ENCODE measurements at regions not wholly inside any gene's neighbourhood (a gene's known extent, or its start where the extent isn't known, plus 50 kb on each side); places are given as distances from the start of the nearest gene placed in this dataset.

DNA sequence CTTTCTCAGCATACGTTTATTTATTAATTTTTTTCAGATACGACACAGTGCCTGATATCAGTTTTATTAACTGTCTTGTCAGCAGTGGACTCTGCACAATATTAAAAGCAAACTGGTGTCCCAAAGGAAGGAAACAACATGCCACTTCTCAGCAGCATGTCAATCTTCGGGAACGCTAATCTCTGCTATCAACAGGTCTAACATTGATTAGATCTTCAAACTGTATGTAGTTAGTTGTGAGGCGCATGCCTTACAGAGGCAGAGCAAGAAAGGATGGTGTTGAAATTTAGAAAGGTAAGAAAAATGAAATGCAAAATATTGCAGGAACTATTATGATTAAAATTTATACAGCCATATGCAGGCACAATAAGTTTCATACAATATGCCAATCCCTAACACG is 233.7 kb upstream of the NDST3 start:
- no peak for FAIRE-seq
- TF ChIP-seq, protein P1, sequence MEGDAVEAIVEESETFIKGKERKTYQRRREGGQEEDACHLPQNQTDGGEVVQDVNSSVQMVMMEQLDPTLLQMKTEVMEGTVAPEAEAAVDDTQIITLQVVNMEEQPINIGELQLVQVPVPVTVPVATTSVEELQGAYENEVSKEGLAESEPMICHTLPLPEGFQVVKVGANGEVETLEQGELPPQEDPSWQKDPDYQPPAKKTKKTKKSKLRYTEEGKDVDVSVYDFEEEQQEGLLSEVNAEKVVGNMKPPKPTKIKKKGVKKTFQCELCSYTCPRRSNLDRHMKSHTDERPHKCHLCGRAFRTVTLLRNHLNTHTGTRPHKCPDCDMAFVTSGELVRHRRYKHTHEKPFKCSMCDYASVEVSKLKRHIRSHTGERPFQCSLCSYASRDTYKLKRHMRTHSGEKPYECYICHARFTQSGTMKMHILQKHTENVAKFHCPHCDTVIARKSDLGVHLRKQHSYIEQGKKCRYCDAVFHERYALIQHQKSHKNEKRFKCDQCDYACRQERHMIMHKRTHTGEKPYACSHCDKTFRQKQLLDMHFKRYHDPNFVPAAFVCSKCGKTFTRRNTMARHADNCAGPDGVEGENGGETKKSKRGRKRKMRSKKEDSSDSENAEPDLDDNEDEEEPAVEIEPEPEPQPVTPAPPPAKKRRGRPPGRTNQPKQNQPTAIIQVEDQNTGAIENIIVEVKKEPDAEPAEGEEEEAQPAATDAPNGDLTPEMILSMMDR (IDR thresholded peaks at IDR 0.05; ENCODE audit: insufficient read depth, low read length, severe bottlenecking) = no peak
- no peaks in the 10 kb centered on the region for H3K27me3 ChIP-seq (ENCODE audit: control insufficient read depth, insufficient read depth, low read length)

DNA sequence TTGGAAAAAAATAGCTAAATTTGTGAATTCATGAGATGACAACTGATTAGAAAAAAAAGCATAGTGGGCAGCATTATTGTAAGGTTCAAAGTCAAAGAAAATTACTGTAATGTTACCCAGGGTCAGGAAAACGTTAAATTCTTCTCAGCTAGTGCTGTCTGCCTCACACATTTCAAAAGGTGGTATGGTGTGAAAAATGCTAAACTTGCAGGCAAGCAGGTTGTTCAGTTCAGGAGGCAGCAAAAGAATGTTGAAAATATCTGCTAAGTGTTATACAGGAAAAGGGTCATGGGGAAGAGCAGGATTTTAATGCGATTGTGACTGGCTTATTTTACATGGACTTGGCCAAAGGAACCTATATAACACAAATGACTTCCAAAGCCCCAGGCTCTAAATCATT is 232.5 kb upstream of the NDST3 start:
- TF ChIP-seq, protein P1 (IDR thresholded peaks at IDR 0.05; ENCODE audit: insufficient read depth, low read length, severe bottlenecking) = no peak
- no peak overlapping the region for H3K4me3 ChIP-seq (ENCODE audit: low read depth, low read length)
- DNase-seq (ENCODE audit: low read depth) (no peak), FAIRE-seq (no peak)
- H3K36me3 ChIP-seq (ENCODE audit: control insufficient read depth, insufficient read depth, low read length) = no peaks in the 10 kb centered on the region
- H3K27me3 ChIP-seq (ENCODE audit: control insufficient read depth, insufficient read depth, low read length) = no peaks in the 10 kb centered on the region

More for the DNA sequence above, 233.7 kb upstream of the NDST3 start:
- H3K36me3 ChIP-seq (ENCODE audit: control insufficient read depth, insufficient read depth, low read length) = no peaks in the 10 kb centered on the region
- no peak for DNase-seq (ENCODE audit: low read depth)
- no peak overlapping the region for H3K4me3 ChIP-seq (ENCODE audit: low read depth, low read length)

DNA sequence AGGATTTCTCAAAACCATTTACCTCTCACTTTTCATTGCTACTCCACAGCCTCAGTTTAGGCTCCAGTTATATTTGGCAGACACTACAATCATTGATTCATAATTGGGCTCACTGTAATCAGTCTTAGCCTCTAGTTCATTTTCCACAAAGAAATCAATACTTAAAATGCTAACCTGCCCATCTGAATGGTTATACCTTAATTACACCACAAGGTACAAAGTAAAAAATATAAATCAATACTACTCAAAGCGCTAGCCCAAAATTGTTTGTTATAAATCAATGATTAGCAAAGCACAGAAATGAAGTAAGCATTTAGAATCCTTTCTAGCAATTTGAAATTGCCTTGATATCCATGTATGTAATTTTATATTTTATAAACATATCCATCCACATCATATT is 222.6 kb upstream of the NDST3 start:
- FAIRE-seq (no peak), DNase-seq (ENCODE audit: low read depth) (no peak)
- Histone ChIP-seq H3K4me3 (ENCODE audit: low read depth, low read length) (no peak overlapping the region), H3K36me3 (ENCODE audit: control insufficient read depth, insufficient read depth, low read length) (no peaks in the 10 kb centered on the region), H3K27me3 (ENCODE audit: control insufficient read depth, insufficient read depth, low read length) (no peaks in the 10 kb centered on the region)
- TF ChIP-seq, protein P1 (IDR thresholded peaks at IDR 0.05; ENCODE audit: insufficient read depth, low read length, severe bottlenecking) = no peak

DNA sequence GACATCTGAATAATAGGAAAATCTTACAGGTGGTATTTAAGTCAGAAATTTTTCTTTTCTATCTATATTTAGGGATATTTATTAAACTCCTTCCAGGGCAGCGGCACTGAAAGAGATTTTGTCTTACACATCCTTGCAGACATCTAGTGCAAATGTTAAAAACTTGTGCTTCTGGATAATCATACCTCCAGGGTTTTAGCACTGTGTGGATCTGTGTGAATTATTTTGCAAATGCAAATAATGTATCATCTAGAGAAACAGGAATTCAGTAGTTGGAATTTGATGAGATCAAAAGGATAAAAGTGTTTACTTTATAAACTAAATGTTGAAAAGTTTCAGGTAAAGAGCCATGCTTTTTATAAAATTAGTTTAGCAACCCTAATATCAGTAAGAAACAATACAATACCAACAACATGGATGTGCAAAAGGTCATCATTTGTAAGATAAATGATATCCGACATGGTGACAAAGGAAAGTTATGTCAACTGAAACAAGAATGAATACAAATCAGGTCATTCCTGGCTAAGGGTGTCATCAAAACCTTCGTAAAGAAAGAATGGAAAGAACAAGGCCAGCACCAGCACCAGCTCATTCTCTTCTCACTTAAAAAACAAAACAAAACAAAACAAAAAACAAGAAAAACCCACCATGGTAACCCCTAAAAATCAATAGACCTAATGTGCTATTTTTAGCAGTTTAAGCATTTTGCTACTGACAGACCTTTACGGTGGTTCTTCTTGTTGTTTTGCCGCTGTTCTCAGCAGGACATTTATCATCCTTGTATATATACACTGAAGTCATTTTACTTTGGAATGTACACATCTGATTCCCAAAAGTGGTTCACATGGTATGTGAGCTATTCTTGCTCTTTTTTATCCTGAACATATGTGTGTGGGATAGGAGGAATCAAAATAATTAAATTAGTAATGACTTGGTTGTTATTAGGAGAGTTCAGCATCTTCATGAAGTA is 219.7 kb upstream of the NDST3 start:
- FAIRE-seq (no peak), DNase-seq (ENCODE audit: low read depth) (no peak)
- no peak overlapping the region for H3K4me3 ChIP-seq (ENCODE audit: low read depth, low read length)
- no peaks in the 10 kb centered on the region for H3K36me3 ChIP-seq (ENCODE audit: control insufficient read depth, insufficient read depth, low read length)
- H3K27me3 ChIP-seq (ENCODE audit: control insufficient read depth, insufficient read depth, low read length) = no peaks in the 10 kb centered on the region
- TF ChIP-seq, protein P1 (IDR thresholded peaks at IDR 0.05; ENCODE audit: insufficient read depth, low read length, severe bottlenecking) = no peak

DNA sequence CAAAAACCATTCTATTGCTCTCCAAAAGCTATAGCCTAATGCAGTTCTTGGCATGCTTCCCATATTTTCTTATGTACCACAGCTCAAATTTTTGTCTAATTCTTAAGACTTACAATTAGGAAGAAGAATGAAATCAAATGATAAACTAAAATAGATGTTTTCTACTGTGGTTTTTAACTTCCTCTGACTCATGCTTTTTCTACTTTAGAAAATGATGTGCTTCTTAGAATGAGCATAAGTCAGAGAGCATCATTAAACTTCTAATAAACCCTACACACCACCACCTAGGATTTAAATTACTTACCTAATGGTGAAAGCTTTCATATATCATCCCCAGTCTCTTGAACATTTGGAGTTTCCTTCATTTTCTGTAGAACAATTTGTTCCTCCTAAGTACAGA is 217.0 kb upstream of the NDST3 start:
- no peak overlapping the region for H3K4me3 ChIP-seq (ENCODE audit: low read depth, low read length)
- TF ChIP-seq, protein P1 (IDR thresholded peaks at IDR 0.05; ENCODE audit: insufficient read depth, low read length, severe bottlenecking) = no peak
- DNase-seq (ENCODE audit: low read depth) (no peak), FAIRE-seq (no peak)
- no peaks in the 10 kb centered on the region for H3K36me3 ChIP-seq (ENCODE audit: control insufficient read depth, insufficient read depth, low read length)
- no peaks in the 10 kb centered on the region for H3K27me3 ChIP-seq (ENCODE audit: control insufficient read depth, insufficient read depth, low read length)

Data from bronchial epithelial cell (primary cell).